ENCODE measurements at regions not wholly inside any gene's neighbourhood (a gene's known extent, or its start where the extent isn't known, plus 50 kb on each side); places are given as distances from the start of the nearest gene placed in this dataset.

GRCh38 chr12:73656375-73656774, 881.3 kb upstream of the ATXN7L3B start:
- 0 out of 2 replicates have a peak, but pooled peaks have one; percentile 14 for TF ChIP-seq CTCF (IDR thresholded peaks at IDR 0.05)
- TF ChIP-seq ZFX (IDR thresholded peaks at IDR 0.05; ENCODE audit: borderline replicate concordance) = no peak
